HG02571 (cell line): ENCODE measurements at regions not wholly inside any gene's neighbourhood (a gene's known extent, or its start where the extent isn't known, plus 50 kb on each side); places are given as distances from the start of the nearest gene placed in this dataset.

Experiments used
- ATAC-seq: cut with Tn5 transposase; IDR thresholded peaks from one replicate; pipeline ENCODE4 v1.9.1; 2021; ENCODE audit warnings: mild to moderate bottlenecking, moderate library complexity; ENCODE audit not compliant: unreplicated experiment

DNA sequence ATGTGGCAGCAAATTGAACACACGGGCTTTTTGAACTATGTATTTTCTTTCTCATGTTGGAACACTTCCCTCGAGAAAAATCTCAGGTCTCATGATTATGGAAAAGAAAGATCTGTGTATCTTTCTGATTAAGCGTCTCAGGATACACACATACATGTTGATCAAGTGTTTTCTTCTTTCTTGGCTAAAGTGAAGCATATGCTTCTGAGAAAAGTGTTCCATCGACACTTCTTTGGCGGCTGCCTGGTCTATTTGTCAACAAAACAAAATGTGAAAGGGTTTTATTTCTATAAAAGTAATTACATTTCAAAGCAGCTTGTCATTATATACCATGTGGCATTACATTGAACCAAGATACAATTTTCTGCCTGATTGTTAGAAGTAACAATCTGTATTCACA lies 157.5 kb downstream of the DLEU7 start:
- ATAC-seq: no peak

DNA sequence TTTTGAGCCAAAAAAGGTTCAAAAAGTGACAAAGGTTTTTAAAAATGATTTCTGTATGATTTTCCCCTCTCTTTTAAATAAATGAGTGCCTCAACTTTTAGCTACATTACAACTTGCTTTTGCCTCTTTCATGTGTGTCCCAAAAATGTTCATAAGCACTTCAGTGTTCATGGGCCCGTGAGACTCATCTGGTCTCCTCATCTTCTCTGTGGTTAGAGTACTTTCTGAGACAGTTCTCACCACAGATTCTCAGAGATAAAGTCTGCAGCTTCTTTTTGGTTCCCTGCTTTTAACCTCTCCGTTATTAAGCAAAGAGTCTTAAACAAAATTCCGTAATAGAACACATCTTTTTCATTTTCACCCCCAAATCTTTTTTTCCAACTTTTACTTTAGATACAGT lies 156.9 kb downstream of the DLEU7 start:
- ATAC-seq: no peak

GRCh38 chr13:50687545-50687944 lies 155.9 kb downstream of the DLEU7 start:
- ATAC-seq: no peak

GRCh38 chr13:50690006-50690405 lies 153.5 kb downstream of the DLEU7 start:
- ATAC-seq: no peak

DNA sequence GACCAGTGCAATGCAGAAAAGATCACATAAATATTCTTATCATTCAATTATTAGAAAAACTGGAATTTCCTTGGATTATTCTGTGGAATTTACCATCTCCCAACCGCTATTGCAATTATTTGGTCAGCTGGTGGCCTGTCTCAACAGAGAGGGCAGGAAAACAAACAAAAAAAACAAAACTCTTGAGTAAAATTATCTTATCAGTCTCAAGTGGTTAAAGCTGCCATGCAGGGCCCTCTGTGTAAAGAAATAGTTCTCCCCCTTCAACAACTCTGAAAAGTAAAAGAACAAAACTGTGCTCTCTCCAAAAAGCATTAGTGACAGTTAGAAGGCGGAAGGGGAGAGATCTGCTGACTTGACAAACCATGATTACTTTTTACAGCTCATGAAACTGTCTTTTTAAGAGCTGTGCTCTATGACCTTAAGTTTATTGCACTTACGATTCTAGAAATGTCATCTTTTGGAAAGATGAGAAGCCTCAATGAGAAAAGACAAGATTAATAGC lies 152.3 kb downstream of the DLEU7 start:
- no peak for ATAC-seq

DNA sequence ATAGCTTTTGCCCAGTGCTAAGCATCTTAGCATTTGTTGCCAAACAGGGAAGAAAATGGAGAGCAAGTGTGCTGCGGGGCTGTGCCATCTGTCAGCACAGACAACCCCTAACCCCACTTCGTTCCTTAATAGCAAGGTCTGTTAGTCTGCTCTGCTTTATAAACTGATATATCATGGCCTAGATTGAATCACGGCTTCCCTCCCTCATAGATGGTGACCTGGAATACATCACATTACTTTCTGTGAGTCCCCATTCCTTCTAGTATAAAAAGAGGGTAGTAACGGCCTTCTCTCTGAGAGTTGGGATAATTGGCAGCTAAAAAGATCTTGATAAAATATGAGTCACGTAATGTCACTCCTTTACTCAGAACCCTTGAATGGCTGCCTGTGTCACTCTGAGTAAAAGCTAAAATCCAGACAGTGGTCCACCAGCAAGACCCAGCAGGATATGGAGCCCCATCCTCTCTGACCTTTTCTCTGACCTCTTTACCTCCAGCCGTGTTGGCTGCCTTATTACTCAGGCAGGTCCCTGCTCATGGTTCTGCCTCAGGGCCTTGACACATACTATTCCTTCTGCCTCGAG lies 151.7 kb downstream of the DLEU7 start:
- no peak for ATAC-seq

DNA sequence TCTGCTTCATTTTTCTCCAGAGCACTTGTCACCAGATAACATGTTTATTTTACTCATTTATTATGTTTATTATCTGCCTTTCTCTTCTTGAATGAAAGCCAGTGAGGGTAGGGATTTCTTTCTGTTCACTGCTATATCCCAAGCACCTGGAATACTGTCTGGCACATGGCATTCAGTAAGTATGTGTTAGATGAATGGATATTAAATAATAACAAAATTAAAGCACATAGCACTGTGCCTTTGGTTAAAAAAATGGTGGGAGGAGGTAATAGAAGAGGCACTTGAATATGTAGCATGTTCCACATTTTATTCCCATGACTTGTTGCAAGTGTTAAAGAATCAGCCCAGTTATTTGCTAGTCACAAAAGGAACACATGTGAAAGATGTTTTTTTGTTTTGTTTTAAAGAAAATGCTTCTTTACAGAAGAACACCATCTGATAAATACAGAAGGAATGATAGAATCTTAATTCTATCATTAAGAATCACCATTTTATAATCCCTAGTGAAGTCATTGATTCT lies 151.0 kb downstream of the DLEU7 start:
- no peak for ATAC-seq

DNA sequence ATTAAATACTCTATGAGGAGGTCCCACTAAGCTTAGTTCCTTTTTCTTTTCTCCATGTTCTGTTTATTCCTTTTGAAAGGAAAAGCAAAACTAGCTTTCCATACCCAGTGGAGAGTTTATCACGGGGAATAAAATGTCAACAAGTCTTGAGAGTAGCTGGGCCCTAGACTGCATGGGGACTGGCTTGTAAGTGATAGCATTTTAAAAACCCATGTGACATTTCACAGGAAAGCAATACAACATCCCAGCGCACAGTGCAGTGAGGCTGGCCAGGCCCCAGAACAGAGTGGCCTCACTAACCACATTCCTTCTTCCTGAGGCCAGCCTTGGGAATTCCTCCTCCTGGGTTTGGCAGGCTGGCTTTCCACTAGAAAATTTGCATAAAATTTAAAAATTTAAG lies 149.8 kb downstream of the DLEU7 start:
- ATAC-seq: no peak

DNA sequence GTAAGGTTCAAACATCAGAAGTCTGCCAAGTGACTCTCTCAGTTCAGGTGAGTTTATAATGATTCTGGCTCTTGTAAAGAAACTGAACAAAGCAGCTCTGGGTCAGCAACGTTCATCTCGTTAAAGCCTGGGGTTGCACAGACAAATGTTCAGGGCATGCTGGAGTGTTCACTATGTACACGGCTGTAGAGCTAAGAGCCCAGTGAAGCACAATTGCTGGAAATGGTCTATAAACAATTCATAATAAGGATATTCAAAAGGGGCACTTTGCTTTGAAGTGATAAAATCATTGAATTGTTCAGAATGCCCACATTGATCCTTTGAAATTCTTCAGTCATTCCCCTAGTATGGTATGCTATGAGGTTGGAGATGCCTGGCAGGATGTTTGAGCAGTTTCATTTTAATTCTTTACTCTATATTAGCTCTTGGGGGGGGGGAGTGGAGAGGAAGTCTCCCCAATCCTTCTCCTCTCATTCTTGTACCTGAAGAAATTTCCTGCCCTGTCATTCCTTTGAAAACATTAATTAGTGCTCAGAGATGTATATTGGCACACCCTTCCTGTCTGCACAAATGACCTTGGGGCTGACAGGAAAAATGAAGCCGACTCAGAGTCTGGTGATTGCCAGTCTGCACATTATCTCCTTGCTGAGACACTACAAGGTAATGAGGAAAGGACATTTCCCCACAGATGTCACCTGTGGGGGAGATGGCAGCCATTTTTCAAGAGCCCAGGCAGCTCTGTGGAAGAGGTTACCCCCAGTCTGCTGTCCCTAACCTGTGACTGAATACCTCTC lies 145.5 kb downstream of the DLEU7 start:
- no peak for ATAC-seq

DNA sequence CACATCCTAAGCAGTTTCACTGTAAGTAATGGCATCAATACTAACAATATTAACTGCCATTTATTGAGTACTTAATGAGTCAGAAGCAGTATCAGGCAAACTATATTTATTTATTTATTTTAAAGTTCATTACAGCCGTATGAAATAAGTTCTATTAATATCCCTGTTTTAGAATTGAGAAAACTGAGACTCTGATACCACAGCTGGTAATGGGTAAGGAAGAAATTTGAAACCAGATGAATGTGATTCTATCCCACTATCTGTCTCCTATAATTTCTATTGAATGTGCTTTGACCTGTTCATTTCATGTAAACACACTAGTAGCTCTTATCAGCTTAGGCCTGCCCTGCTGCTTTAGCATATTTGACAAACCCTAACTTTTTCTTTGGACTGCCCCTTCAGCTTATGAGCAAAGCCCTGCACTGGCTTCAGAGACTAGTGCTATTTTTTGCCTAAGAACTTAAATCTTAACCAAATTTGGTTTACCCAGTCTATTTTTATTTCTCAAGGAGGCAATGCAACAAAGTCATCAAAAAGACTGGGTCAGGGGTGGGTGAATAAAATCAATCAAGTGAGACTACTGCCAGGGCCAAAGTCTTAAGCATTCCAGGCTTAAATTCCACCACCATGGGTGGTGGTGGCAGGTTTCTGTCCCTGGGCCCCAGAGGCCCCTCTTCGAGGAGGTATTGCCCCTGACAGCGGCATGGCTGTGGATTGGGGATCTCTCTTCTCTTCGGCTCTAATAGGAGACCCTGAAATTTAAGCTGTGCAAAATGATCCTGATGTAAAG lies 143.4 kb downstream of the DLEU7 start:
- no peak for ATAC-seq

- no peak for ATAC-seq
Observed at GRCh38 chr13:50700664-50701305, 142.7 kb downstream of the DLEU7 start.

- no peak for ATAC-seq
Observed at GRCh38 chr13:50701469-50701868, 142.0 kb downstream of the DLEU7 start.

DNA sequence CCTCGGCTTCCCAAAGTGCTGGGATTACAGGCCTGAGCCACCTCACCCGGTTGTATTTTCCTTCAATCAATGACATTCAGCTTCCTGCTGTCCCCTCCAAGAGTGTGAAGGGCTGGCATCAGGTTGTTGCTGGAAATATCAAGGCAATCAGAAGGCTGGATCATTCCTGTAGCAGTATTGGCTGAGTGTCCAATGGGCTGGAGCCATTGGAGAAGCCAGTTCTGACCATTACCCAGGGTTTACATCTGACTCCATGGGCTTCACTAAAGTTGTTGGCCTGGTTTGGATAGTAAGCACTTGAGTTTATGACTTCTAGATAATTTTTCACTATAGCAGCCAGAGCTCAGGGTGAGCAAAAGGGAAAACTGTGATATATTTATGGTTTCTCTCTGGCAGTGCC lies 137.0 kb downstream of the DLEU7 start:
- no peak for ATAC-seq

DNA sequence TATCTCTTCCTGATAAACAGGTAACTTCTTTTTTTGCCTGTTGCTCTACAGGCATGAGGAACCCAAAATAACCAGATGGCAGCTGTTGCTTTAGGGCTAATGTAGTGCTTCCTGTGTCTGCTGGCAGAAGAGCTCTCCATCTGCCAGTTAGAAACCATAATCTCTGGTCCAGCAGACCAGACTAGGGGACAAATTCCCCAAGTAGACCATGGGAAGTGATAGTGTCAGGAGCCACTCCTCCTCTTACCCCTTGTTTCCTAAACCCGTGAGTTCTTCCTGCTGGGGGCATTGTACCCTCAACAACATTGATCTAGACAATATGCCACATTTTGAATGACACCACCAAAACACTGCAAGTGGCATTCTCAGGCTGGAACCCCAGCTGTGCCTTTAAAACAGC lies 135.9 kb downstream of the DLEU7 start:
- ATAC-seq: no peak

GRCh38 chr13:50708461-50708860 lies 135.0 kb downstream of the DLEU7 start:
- no peak for ATAC-seq

DNA sequence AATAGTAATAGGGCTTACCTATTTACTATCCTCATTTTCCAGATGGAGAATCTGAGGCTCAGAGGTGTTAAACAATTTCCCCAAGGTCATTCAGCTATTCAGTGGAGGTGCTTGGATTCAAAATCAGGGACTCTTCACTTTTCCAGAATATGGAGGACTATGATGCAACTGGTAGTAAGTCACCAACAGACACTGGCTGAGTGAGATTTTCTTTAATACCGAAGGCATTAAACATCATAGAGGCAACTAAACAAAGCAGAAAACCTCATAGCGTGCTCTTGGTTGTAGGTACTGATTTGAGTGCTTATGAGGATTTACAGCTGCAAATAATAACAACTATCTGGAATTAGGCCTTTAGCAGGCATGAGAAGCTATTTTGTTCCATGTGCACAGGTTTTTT lies 134.4 kb downstream of the DLEU7 start:
- no peak for ATAC-seq

DNA sequence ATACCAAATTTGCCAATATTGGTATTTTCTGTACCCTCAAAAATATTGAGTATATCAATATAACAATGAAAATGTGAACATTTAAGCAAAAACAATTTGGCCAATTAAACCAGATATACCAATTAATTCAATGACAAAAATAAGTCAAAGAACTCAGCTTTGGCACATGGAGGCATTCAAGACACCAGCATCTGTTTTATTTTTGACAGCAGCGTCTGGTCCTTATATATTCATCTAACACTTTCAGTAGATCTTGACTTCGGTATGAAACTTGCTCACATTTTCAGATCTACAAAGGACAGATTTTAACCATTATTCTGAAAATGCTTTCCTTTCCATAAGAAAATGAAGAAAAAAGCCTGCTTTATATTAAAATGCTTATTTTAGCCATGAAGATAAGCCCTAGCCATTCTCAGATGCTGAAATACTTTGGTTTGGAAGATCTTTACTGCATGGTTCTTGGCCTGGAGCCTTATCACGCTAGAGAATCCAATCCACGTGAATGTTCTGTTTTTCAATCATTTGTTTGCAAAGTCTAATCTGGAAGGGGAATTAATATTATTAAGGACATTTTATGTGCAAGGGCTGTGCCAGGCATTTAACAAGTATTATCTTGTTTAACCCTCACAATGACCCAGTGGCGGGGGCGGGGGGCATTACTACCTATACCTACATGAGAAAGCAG lies 132.2 kb downstream of the DLEU7 start:
- ATAC-seq: no peak

DNA sequence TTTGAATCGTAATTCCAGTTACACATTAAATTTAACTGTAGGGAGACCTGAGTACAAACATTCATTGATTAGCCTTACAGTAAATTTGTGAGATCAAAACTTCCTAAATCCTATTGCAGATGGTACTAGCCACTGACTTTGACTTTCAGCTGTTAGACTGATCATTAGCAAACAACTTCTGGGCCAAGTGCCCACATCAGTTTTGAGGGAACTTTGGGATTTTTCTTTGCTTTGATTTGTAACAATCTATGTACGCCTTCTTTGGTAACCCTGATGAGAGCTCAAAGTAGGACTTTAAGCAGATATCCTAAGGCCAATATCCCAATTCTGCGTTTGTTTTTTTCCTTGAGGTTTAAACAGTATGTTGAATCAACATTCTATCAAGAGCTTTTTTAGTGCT lies 131.5 kb downstream of the DLEU7 start:
- no peak for ATAC-seq

DNA sequence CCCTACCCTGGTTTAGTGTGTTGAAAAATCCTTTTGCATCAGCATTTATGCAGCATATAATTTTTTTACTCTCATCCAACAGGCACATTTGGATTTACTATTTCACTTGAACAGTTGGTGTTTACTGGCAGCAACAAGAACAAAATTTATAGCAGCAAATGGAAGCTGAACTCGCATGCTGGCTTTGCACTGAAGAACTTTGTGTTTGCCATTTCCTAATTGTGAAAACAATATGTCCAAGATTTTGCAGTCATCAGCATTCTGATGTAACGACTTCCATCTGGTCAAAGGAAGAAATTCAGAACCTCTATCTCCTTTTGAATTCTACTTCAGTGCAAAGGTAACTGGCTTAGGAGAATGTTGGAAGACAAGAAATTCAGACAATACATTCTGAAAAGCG lies 131.0 kb downstream of the DLEU7 start:
- ATAC-seq: no peak

DNA sequence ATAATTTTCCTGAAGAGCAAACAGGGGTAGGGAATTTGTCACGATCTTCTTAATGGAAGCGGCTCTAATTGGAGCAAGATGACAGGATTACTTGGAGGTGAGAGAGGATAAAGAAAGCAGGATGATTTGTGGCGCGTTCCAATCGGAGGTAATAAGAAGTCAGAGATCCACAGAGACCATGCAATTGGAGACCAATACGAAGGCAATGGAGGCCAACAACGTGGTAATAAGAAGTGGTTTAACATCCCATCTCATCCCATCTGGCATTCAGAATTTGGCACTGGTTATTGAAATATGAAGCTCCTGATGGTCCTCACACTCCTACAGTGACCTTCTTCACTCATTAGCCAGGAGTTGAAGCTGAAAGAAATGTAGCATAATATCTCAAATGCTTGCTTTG lies 130.6 kb downstream of the DLEU7 start:
- ATAC-seq: no peak
